ENCODE measurements at regions not wholly inside any gene's neighbourhood (a gene's known extent, or its start where the extent isn't known, plus 50 kb on each side); places are given as distances from the start of the nearest gene placed in this dataset.

DNA sequence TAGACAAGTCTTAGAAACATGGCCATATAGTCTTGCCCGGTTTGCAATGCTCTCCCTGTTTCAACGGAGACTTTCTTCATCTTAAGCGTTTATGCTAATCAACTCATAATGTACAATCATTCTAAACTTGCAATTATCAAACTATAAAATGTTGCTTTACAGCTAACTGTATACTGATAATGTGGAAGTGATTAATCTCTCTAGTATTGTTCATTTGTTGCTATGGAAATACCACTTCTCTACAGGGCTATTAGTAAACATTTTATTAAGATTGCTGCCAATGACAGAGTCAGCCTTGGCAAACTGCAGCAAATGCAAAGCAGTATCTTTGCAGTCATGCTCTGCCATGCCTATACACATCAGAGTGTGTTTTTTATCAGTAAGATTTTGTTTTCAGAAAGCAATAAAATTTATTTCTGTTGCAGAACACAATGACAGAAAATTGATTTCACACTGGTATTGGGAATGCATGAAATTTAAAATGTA is 1201.8 kb upstream of the CDH2 start:
- Histone ChIP-seq H3K23me2 (ENCODE audit: insufficient read length, low read depth, low read length, poor library complexity, severe bottlenecking) (no peaks in the 10 kb centered on the region), H4K20me1 (ENCODE audit: control insufficient read depth, insufficient read depth, insufficient read length) (no peaks in the 10 kb centered on the region), H2AK5ac (ENCODE audit: insufficient read length, low read length) (no peak overlapping the region), H4K8ac (replicated peaks; ENCODE audit: insufficient read length, low read depth, low read length) (no peak overlapping the region), H3K9ac (ENCODE audit: extremely low read depth, insufficient read length, low read length) (no peak overlapping the region), H3K18ac (ENCODE audit: insufficient read length, low read depth, low read length) (no peak overlapping the region), H2BK120ac (ENCODE audit: low read depth, low read length, poor library complexity, severe bottlenecking) (no peak overlapping the region), H3K4ac (ENCODE audit: low read depth, low read length) (no peak overlapping the region), H3K27ac (ENCODE audit: insufficient read length, low read depth, low read length) (no peak overlapping the region), H2BK20ac (ENCODE audit: low read depth, low read length, poor library complexity, severe bottlenecking) (no peak overlapping the region), H3T11ph (ENCODE audit: low read length) (no peak overlapping the region), H3K4me1 (ENCODE audit: insufficient read depth, low read length) (no peaks in the 10 kb centered on the region), H3K27me3 (ENCODE audit: insufficient read depth, low read length) (no peaks in the 10 kb centered on the region), H3K14ac (ENCODE audit: insufficient read depth, low read length) (no peak overlapping the region), H4K5ac (ENCODE audit: insufficient read length, low read depth, low read length) (no peak overlapping the region), H2AFZ (ENCODE audit: low read length) (no peak overlapping the region), H3K79me1 (ENCODE audit: insufficient read depth, low read depth, low read length, poor library complexity, severe bottlenecking) (no peaks in the 10 kb centered on the region), H3K79me2 (ENCODE audit: insufficient read depth, low read length) (no peaks in the 10 kb centered on the region), H2BK12ac (ENCODE audit: insufficient read length, low read depth, low read length) (no peak overlapping the region), H3K56ac (ENCODE audit: insufficient read length, low read depth, low read length) (no peak overlapping the region), H2BK5ac (ENCODE audit: insufficient read length, low read length) (no peak overlapping the region), H3K9me3 (ENCODE audit: control insufficient read depth, low read depth, low read length) (no peaks in the 10 kb centered on the region), H3K4me2 (ENCODE audit: insufficient read depth, insufficient read length, low read length) (no peak overlapping the region), H3K23ac (ENCODE audit: insufficient read length, low read depth, low read length) (no peak overlapping the region), H4K91ac (ENCODE audit: insufficient read length, low read depth, low read length) (no peak overlapping the region), H2BK15ac (ENCODE audit: low read depth, low read length) (no peak overlapping the region)
- no peak overlapping the region for H3K4me3 Mint-ChIP-seq
- peaks cover 0 to 9% (median 0%) of the 10 kb centered on the region in 3 experiments; a peak in 2 of 7 replicates for H3K36me3 Mint-ChIP-seq (ENCODE audit: insufficient read depth in 1 of 3, low read depth in 3 of 3)
- TF ChIP-seq, protein P1, sequence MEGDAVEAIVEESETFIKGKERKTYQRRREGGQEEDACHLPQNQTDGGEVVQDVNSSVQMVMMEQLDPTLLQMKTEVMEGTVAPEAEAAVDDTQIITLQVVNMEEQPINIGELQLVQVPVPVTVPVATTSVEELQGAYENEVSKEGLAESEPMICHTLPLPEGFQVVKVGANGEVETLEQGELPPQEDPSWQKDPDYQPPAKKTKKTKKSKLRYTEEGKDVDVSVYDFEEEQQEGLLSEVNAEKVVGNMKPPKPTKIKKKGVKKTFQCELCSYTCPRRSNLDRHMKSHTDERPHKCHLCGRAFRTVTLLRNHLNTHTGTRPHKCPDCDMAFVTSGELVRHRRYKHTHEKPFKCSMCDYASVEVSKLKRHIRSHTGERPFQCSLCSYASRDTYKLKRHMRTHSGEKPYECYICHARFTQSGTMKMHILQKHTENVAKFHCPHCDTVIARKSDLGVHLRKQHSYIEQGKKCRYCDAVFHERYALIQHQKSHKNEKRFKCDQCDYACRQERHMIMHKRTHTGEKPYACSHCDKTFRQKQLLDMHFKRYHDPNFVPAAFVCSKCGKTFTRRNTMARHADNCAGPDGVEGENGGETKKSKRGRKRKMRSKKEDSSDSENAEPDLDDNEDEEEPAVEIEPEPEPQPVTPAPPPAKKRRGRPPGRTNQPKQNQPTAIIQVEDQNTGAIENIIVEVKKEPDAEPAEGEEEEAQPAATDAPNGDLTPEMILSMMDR (conservative IDR thresholded peaks at IDR 0.05): no peak
- peaks cover 8 to 10% of the 10 kb centered on the region in 2 experiments; a peak in 3 of 5 replicates for H3K9me3 Mint-ChIP-seq
- no peaks in the 10 kb centered on the region for H3K4me1 Mint-ChIP-seq
- H3K27me3 Mint-ChIP-seq (ENCODE audit: low read depth): no peaks in the 10 kb centered on the region
- no peak overlapping the region for H3K27ac Mint-ChIP-seq
- no peak for DNase-seq
- WGBS (ENCODE audit: extremely low coverage, insufficient read length, low lambda C conversion rate): no CpG with 5 or more reads among the region's 3 CpGs
